Frontal cortex (tissue), 3 donors: ENCODE measurements at regions not wholly inside any gene's neighbourhood (a gene's known extent, or its start where the extent isn't known, plus 50 kb on each side); places are given as distances from the start of the nearest gene placed in this dataset.

Experiments used
- DNase-seq, 2 donors: peaks; one replicate each; pipeline ENCODE4 v3.0.0; 2012; ENCODE audit warnings: low spot score in 2 of 2
- FAIRE-seq: peaks from 2 replicates; lab custom pipeline; 2012; peaks lifted over from hg19 to GRCh38; lab: Jason Lieb, UNC
- donor health status: control.
- donor health status: control.
- donor health status: control.

- FAIRE-seq (no peak), DNase-seq (no peak)
Observed at GRCh38 chr14:85313560-85314207, 216.3 kb upstream of the FLRT2 start.

GRCh38 chr14:85315290-85315689, 214.7 kb upstream of the FLRT2 start:
- no peak for FAIRE-seq
- no peak for DNase-seq

GRCh38 chr14:85315733-85316290, 214.1 kb upstream of the FLRT2 start:
- FAIRE-seq = no peak
- no peak for DNase-seq

- FAIRE-seq (no peak), DNase-seq (no peak)
Observed at GRCh38 chr14:85316701-85317410, 213.1 kb upstream of the FLRT2 start.

- FAIRE-seq (no peak), DNase-seq (no peak)
Observed at GRCh38 chr14:85317491-85318021, 212.4 kb upstream of the FLRT2 start.

- no peak for FAIRE-seq
- DNase-seq = no peak
Observed at GRCh38 chr14:85319101-85319500, 210.8 kb upstream of the FLRT2 start.

- DNase-seq (no peak), FAIRE-seq (no peak)
Observed at GRCh38 chr14:85319998-85320630, 209.8 kb upstream of the FLRT2 start.

- no peak for FAIRE-seq
- DNase-seq = no peak
Observed at GRCh38 chr14:85325134-85326017, 204.6 kb upstream of the FLRT2 start.

- DNase-seq (no peak), FAIRE-seq (no peak)
Observed at GRCh38 chr14:85332401-85332800, 197.5 kb upstream of the FLRT2 start.

GRCh38 chr14:85333313-85333712, 196.6 kb upstream of the FLRT2 start:
- DNase-seq = no peak
- FAIRE-seq = no peak

- FAIRE-seq (no peak), DNase-seq (no peak)
Observed at GRCh38 chr14:85333841-85334240, 196.1 kb upstream of the FLRT2 start.

GRCh38 chr14:85334316-85334715, 195.6 kb upstream of the FLRT2 start:
- no peak for FAIRE-seq
- DNase-seq = no peak

- FAIRE-seq (no peak), DNase-seq (no peak)
Observed at GRCh38 chr14:85336257-85336656, 193.7 kb upstream of the FLRT2 start.

- FAIRE-seq (no peak), DNase-seq (no peak)
Observed at GRCh38 chr14:85336817-85337216, 193.1 kb upstream of the FLRT2 start.

- DNase-seq = no peak
Observed at GRCh38 chr14:85338895-85339294, 191.0 kb upstream of the FLRT2 start.

GRCh38 chr14:85342858-85343607, 186.9 kb upstream of the FLRT2 start:
- FAIRE-seq (no peak), DNase-seq (no peak)

More at GRCh38 chr14:85338895-85339294, 191.0 kb upstream of the FLRT2 start:
- FAIRE-seq = no peak

GRCh38 chr14:85344171-85344570, 185.8 kb upstream of the FLRT2 start:
- no peak for DNase-seq
- no peak for FAIRE-seq

- FAIRE-seq (no peak), DNase-seq (no peak)
Observed at GRCh38 chr14:85344847-85345570, 184.9 kb upstream of the FLRT2 start.
